DMS153 treated with DMSO at 0.1 percent for 48 hours (cell line): ENCODE measurements at regions not wholly inside any gene's neighbourhood (a gene's known extent, or its start where the extent isn't known, plus 50 kb on each side); places are given as distances from the start of the nearest gene placed in this dataset.
"Not testable (repeated sequence)": the region's sequence is repeated elsewhere in the genome, so short reads cannot be mapped to it uniquely, and the experiment has no call there.

Experiments
- DNase-seq: peaks from one replicate; lab custom pipeline; 2025; ENCODE audit not compliant: unreplicated experiment; lab: John Stamatoyannopoulos, UW

- DNase-seq, result no peak
These were observed 54.2 kb upstream of the RABGAP1L start for GRCh38 chr1:174105086-174105485.

- DNase-seq, result no peak
These were observed 55.6 kb upstream of the RABGAP1L start for GRCh38 chr1:174103766-174104165.

- DNase-seq, result not testable (repeated sequence)
These were observed 57.3 kb upstream of the RABGAP1L start for GRCh38 chr1:174101976-174102375.

GRCh38 chr1:174097426-174097825, 61.9 kb upstream of the RABGAP1L start:
- DNase-seq, result no peak

GRCh38 chr1:174093789-174094188, 65.5 kb upstream of the RABGAP1L start:
- not testable (repeated sequence) for DNase-seq

GRCh38 chr1:174090471-174090870, 68.3 kb upstream of the RC3H1 start:
- no peak for DNase-seq

GRCh38 chr1:174080819-174081218, 58.7 kb upstream of the RC3H1 start:
- DNase-seq, result no peak

GRCh38 chr1:174079796-174080195, 57.6 kb upstream of the RC3H1 start:
- no peak for DNase-seq

- not testable (repeated sequence) for DNase-seq
These were observed 56.8 kb upstream of the RC3H1 start for GRCh38 chr1:174078916-174079315.

- DNase-seq, result no peak
These were observed 55.8 kb upstream of the RC3H1 start for GRCh38 chr1:174077749-174078490.

- DNase-seq, result no peak
These were observed 53.1 kb upstream of the RC3H1 start for GRCh38 chr1:174075245-174075692.

- peak; percentile 30 for DNase-seq
These were observed 52.6 kb upstream of the RC3H1 start for GRCh38 chr1:174074757-174075156.

GRCh38 chr1:174072581-174072980, 50.4 kb upstream of the RC3H1 start:
- no peak for DNase-seq
